ENCODE measurements at regions not wholly inside any gene's neighbourhood (a gene's known extent, or its start where the extent isn't known, plus 50 kb on each side); places are given as distances from the start of the nearest gene placed in this dataset.
A peak's percentile ranks its signal among the peaks of the same experiment; 100 is the strongest.

- Histone ChIP-seq H3K9ac (ENCODE audit: low read length) (peak overlapping the region; percentile 84), H3K27ac (ENCODE audit: low read length) (peak overlapping the region; percentile 84), H4K20me1 (ENCODE audit: insufficient read depth) (no peaks in the 10 kb centered on the region), H3K9me3 (ENCODE audit: low read length) (no peaks in the 10 kb centered on the region), H2AFZ (ENCODE audit: low read depth, low read length) (peak overlapping the region; percentile 98), H3K27me3 (ENCODE audit: insufficient read depth, low read depth, low read length) (no peaks in the 10 kb centered on the region), H3K4me3 (ENCODE audit: low read length) (peak overlapping the region; percentile 77), H3K79me2 (replicated peaks; ENCODE audit: insufficient read depth, low read length) (no peaks in the 10 kb centered on the region), H3F3A (ENCODE audit: insufficient read depth, low read length, poor library complexity, severe bottlenecking) (no peaks in the 10 kb centered on the region), H3K36me3 (ENCODE audit: insufficient read depth, low read length) (no peaks in the 10 kb centered on the region), H3K4me2 (ENCODE audit: low read length) (peak overlapping the region; percentile 44), H3K9me2 (ENCODE audit: insufficient read depth, low read length) (no peaks in the 10 kb centered on the region)
- TF ChIP-seq REST (IDR thresholded peaks at IDR 0.05; ENCODE audit: borderline replicate concordance) (no peak), EP300 (conservative IDR thresholded peaks at IDR 0.05; ENCODE audit: poor library complexity, severe bottlenecking) (no peak), SMC3 (conservative IDR thresholded peaks at IDR 0.05; ENCODE audit: poor library complexity) (no peak), EZH2 (IDR thresholded peaks at IDR 0.05; ENCODE audit: borderline replicate concordance, insufficient read depth, low read length, poor library complexity, severe bottlenecking) (no peak), CTCF (IDR thresholded peaks at IDR 0.05; ENCODE audit: poor library complexity, severe bottlenecking) (no peak), TAF1 (IDR thresholded peaks at IDR 0.05; ENCODE audit: low read depth) (no peak), RAD21 (conservative IDR thresholded peaks at IDR 0.05) (no peak), MXI1 (conservative IDR thresholded peaks at IDR 0.05; ENCODE audit: poor library complexity, severe bottlenecking) (no peak), POLR2AphosphoS5 (IDR thresholded peaks at IDR 0.05) (no peak)
Observed at GRCh38 chr2:118185210-118186109, 97.2 kb downstream of the INSIG2 start.

GRCh38 chr2:118183381-118183780 is 95.1 kb downstream of the INSIG2 start:
- Histone ChIP-seq H3K4me2 (ENCODE audit: low read length) (no peak overlapping the region), H4K20me1 (ENCODE audit: insufficient read depth) (no peaks in the 10 kb centered on the region), H2AFZ (ENCODE audit: low read depth, low read length) (no peak overlapping the region), H3K36me3 (ENCODE audit: insufficient read depth, low read length) (no peaks in the 10 kb centered on the region), H3K27me3 (ENCODE audit: insufficient read depth, low read depth, low read length) (no peaks in the 10 kb centered on the region), H3K27ac (ENCODE audit: low read length) (peak overlapping the region; percentile 22), H3K9ac (ENCODE audit: low read length) (no peak overlapping the region), H3K79me2 (replicated peaks; ENCODE audit: insufficient read depth, low read length) (no peaks in the 10 kb centered on the region), H3K4me3 (ENCODE audit: low read length) (no peak overlapping the region), H3K9me3 (ENCODE audit: low read length) (no peaks in the 10 kb centered on the region), H3K9me2 (ENCODE audit: insufficient read depth, low read length) (no peaks in the 10 kb centered on the region), H3F3A (ENCODE audit: insufficient read depth, low read length, poor library complexity, severe bottlenecking) (no peaks in the 10 kb centered on the region)
- TF ChIP-seq EZH2 (IDR thresholded peaks at IDR 0.05; ENCODE audit: borderline replicate concordance, insufficient read depth, low read length, poor library complexity, severe bottlenecking) (no peak), POLR2AphosphoS5 (IDR thresholded peaks at IDR 0.05) (peak; percentile 45)
